Heart right ventricle (tissue), 16 donors: ENCODE measurements at regions not wholly inside any gene's neighbourhood (a gene's known extent, or its start where the extent isn't known, plus 50 kb on each side); places are given as distances from the start of the nearest gene placed in this dataset.

Source experiments
- ATAC-seq, 8 donors: fragments of 200-7000 bp; cut with Tn5 transposase; one replicate each; pipeline ENCODE4 v1.9.1; 2020; ENCODE audit warnings: mild to moderate bottlenecking in 8 of 8, moderate library complexity in 8 of 8, moderate number of reproducible peaks in 1 of 8
- DNase-seq, 2 donors: peaks; one replicate each; pipeline ENCODE4 v3.0.0-alpha.2; 2020
- H3K27ac ChIP-seq, 10 donors: fragments of 200-600 bp; sonication (generic) in 2 of 10; one replicate each; pipeline versions ENCODE4 v1.5.0 to v1.8.0; 2020 to 2022; ENCODE audit warnings: mild to moderate bottlenecking in 3 of 10
- H3K27me3 ChIP-seq, 7 donors: fragments of 200-600 bp; one replicate each; pipeline ENCODE4 v1.8.0; 2021 to 2022; ENCODE audit warnings: mild to moderate bottlenecking in 2 of 7
- H3K36me3 ChIP-seq, 9 donors: fragments of 200-600 bp; sonication (generic) in 1 of 9; one replicate each; pipeline versions ENCODE4 v1.5.0 to v1.8.0; 2020 to 2022; ENCODE audit warnings: mild to moderate bottlenecking in 2 of 9
- H3K4me1 ChIP-seq, 9 donors: fragments of 200-600 bp; sonication (generic) in 1 of 9; one replicate each; pipeline versions ENCODE4 v1.5.0 to v1.8.0; 2020 to 2022; ENCODE audit warnings: mild to moderate bottlenecking in 4 of 9
- H3K4me3 ChIP-seq, 10 donors: fragments of 200-600 bp; sonication (generic) in 2 of 10; one replicate each; pipeline versions ENCODE4 v1.5.0 to v1.8.0; 2020 to 2022; ENCODE audit warnings: mild to moderate bottlenecking in 7 of 10, moderate library complexity in 2 of 10
- H3K9me3 ChIP-seq, 11 donors: fragments of 200-600 bp in 10 of 11; sonication (generic) in 2 of 11; one replicate each; pipeline versions ENCODE4 v1.5.0 to v1.8.0; 2013 to 2022; ENCODE audit warnings: mild to moderate bottlenecking in 2 of 11, control low read depth in 1 of 11, moderate library complexity in 1 of 11
- WGBS, 2 donors: extraction: QIAGEN DNeasy Blood & Tissue Kit; methylation state at CpG; one replicate each; pipeline ENCODE4 v1.1.7; 2013; ENCODE audit warnings: inconsistent platforms in 1 of 2; 5-methylcytosine and 5-hydroxymethylcytosine counted together
- intact Hi-C, 10 donors: fragments of 100-400 bp; cut with DNase I; formaldehyde crosslinking; loops; one replicate each; pipeline versions ENCODE4 v1.11.1 to v1.14.2; 2022
- TF ChIP-seq, protein P1 (sequence below), 9 donors: fragments of 200-600 bp; sonication (generic) in 2 of 9; IDR thresholded peaks; one replicate each; pipeline versions ENCODE4 v1.5.0 to v1.8.0; 2021 to 2022; ENCODE audit warnings: antibody characterized with exemption in 9 of 9, mild to moderate bottlenecking in 5 of 9, moderate library complexity in 1 of 9
- donor health status: Arrhythmogenic right ventricular cardiomyopathy.
- donor health status: ischemic (EF 13 %, LVEDD 7.1; RV severe dilation, severe dysfunction).
- donor health status: healthy with polysubstance abuse.
- donor health status: DM: no; HTN: yes; CAD: no.
- donor health status: DM: no; HTN: no; CAD: no.
- donor health status: ischemic (EF 25% LVEDD 6.9; RV normal size, moderate dysfunction).
- donor health status: ischemic (EF 25% LVEDD 5.7; RV mildly dilated, moderate dysfunction).
- donor health status: healthy.
- donor health status: DM: yes; HTN: yes; CAD: no.
- donor health status: Ischemic cardiomyopathy.
- donor health status: ischemic (EF 35%, LVEDD 5.7; RV mildly dilated, moderate dysfunction).
- donor health status: nonischemic (EF 11% LVEDD 7.7; RV severe dilation, severe dysfunction).
- donor health status: DM: yes; HTN: yes; CAD: no.
- donor health status: PGD.
- donor health status: ischemic (EF 29% LVEDD 5.4; RV normal size, mild dysfunction).
- donor health status: nonischemic (EF 23%, LVEDD 6.1; RV moderate dilation, normal function).

DNA sequence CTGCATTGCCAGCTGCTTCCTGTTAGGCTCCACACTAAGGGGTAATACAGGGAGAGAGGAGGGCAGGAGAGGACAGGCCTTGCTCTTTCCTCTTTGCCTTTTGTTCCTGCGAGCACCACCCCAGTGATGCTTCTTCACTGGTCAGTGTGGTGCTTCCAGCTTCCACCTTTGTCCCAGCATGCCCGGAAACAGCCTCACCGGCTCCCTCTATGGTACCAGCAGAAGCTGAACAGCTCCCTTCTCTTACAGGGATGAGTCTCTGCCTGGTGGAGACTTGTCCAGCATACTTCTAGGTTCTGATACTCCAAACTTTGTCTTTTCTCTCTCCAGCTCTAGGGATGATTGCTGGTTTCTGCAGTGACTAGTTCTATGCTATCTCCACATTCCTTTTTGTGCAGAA lies 413.3 kb downstream of the TSN start:
- WGBS, 2 donors, result 66 to 71% methylated on average over 3 of the region's 3 CpGs
- Histone ChIP-seq H3K4me3 (no peak overlapping the region), H3K9me3 (no peaks in the 10 kb centered on the region), H3K4me1 (no peaks in the 10 kb centered on the region), H3K36me3 (no peaks in the 10 kb centered on the region), H3K27me3 (peaks cover 0 to 31% (median 0%) of the 10 kb centered on the region in 7 donors), H3K27ac (no peak overlapping the region)
- no peak for ATAC-seq
- intact Hi-C loops, result no loop called here
- TF ChIP-seq, protein P1, sequence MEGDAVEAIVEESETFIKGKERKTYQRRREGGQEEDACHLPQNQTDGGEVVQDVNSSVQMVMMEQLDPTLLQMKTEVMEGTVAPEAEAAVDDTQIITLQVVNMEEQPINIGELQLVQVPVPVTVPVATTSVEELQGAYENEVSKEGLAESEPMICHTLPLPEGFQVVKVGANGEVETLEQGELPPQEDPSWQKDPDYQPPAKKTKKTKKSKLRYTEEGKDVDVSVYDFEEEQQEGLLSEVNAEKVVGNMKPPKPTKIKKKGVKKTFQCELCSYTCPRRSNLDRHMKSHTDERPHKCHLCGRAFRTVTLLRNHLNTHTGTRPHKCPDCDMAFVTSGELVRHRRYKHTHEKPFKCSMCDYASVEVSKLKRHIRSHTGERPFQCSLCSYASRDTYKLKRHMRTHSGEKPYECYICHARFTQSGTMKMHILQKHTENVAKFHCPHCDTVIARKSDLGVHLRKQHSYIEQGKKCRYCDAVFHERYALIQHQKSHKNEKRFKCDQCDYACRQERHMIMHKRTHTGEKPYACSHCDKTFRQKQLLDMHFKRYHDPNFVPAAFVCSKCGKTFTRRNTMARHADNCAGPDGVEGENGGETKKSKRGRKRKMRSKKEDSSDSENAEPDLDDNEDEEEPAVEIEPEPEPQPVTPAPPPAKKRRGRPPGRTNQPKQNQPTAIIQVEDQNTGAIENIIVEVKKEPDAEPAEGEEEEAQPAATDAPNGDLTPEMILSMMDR (IDR thresholded peaks at IDR 0.05), result no peak
- no peak for DNase-seq

DNA sequence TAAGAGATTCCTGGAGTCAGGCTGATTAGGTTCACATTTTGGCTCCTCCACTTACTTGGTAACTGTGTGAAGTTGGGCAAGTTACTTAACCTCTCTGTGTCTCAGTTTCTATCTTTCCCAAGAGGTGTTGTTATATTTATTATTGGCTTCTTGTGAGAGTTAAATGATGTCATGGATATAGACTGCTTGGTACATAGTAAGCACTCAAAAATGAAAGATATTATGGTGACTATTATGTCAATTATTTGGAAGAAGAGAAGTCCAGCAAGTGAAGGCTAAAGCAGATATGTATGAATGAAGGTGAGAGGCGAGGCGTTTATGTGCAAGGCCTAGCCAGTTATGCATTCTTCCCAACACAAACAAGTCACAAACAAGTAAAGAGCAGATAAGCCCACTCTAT lies 417.4 kb downstream of the TSN start:
- DNase-seq (no peak), ATAC-seq (no peak)
- H3K4me1 ChIP-seq, result no peaks in the 10 kb centered on the region
- H3K27ac ChIP-seq, result no peak overlapping the region
- TF ChIP-seq, protein P1 (IDR thresholded peaks at IDR 0.05), result no peak
- 94 to 97% methylated on average over 2 of the region's 2 CpGs for WGBS, 2 donors
- no peaks in the 10 kb centered on the region for H3K9me3 ChIP-seq
- H3K27me3 ChIP-seq, result peaks cover 0 to 19% (median 0%) of the 10 kb centered on the region in 7 donors
- intact Hi-C loops, result no loop called here
- H3K4me3 ChIP-seq, result no peak overlapping the region
- no peaks in the 10 kb centered on the region for H3K36me3 ChIP-seq

DNA sequence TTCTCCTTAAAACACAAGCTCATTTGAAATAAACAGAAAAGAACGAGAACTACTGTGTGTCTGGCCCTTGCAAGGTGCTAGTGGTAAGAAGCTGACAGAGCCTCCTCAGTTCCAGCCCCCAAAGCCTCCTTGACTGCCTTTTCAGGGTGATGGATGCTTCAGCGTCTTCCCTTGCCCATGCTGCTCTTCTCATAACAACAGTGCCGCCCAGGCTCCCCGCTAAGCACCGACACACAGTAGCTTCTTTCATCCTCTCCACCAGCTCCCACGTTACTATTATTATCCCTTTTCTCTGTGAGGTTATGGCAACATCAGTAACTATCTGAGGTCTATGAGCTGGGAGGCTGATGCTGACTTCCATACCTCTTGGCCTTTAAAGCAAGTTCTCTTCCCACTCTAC lies 418.6 kb downstream of the TSN start:
- intact Hi-C loops, result no loop called here
- H3K36me3 ChIP-seq, result no peaks in the 10 kb centered on the region
- ATAC-seq (no peak), DNase-seq (no peak)
- H3K27me3 ChIP-seq, result peaks cover 0 to 7% (median 0%) of the 10 kb centered on the region in 7 donors
- no peak overlapping the region for H3K27ac ChIP-seq
- 83 to 84% methylated on average over 6 of the region's 6 CpGs for WGBS, 2 donors
- no peaks in the 10 kb centered on the region for H3K9me3 ChIP-seq
- TF ChIP-seq, protein P1 (IDR thresholded peaks at IDR 0.05), result no peak
- H3K4me1 ChIP-seq, result no peaks in the 10 kb centered on the region
- H3K4me3 ChIP-seq, result no peak overlapping the region

DNA sequence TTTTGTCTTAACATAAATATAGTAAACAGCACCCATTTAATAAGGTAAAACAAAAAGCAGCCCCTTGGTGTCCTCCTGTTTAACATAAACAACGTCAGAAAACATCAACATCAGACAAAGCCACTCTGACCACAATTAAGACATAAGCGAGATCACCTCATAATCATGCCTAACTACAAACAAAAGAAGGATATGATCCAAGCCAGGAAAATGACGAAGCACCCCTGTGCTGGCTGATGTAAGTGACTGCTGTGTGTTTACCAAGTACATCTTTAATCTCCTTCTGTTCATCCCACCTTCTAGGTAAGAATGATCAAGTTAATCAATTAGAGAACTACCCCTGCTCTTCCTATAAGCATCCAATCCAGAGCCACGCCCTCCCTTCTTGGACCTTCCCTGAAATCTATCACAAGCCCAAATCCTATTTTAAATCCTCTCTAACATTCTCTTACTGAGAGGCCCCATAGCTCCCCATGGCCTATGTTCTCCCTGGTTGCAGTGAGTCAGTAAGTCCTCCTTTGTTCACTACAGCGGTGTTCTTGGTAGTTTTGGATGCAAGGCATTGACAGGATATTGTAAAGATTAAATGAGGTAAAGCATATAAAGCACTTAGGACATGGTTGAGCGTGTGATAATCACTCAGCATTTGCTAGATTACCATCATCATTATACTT lies 424.2 kb downstream of the TSN start:
- Histone ChIP-seq H3K36me3 (no peaks in the 10 kb centered on the region), H3K4me3 (no peak overlapping the region), H3K27me3 (no peaks in the 10 kb centered on the region), H3K4me1 (no peaks in the 10 kb centered on the region), H3K9me3 (peaks cover 0 to 15% (median 5%) of the 10 kb centered on the region in 11 donors), H3K27ac (no peak overlapping the region)
- ATAC-seq (no peak), DNase-seq (no peak)
- TF ChIP-seq, protein P1 (IDR thresholded peaks at IDR 0.05), result no peak
- intact Hi-C loops, result no loop called here
- 80 to 87% methylated on average over 6 of the region's 6 CpGs for WGBS, 2 donors
